Heart left ventricle (tissue), 16 donors: ENCODE measurements at regions not wholly inside any gene's neighbourhood (a gene's known extent, or its start where the extent isn't known, plus 50 kb on each side); places are given as distances from the start of the nearest gene placed in this dataset.

Experiments
- ATAC-seq, 4 donors: fragments of 200-7000 bp; cut with Tn5 transposase; one replicate each; pipeline ENCODE4 v1.9.1; 2020 to 2022; ENCODE audit warnings: moderate library complexity in 4 of 4, mild to moderate bottlenecking in 3 of 4, moderate number of reproducible peaks in 1 of 4
- DNase-seq, 5 donors: peaks; one replicate each; pipeline ENCODE4 v3.0.0-alpha.2; 2020
- H3K27ac ChIP-seq, 12 donors: fragments of 200-600 bp; sonication (generic) in 4 of 12; one replicate each; pipeline versions ENCODE4 v1.5.0 to v1.8.0; 2016 to 2022; ENCODE audit warnings: mild to moderate bottlenecking in 2 of 12
- H3K27me3 ChIP-seq, 9 donors: fragments of 200-600 bp; sonication (generic) in 2 of 9; one replicate each; pipeline versions ENCODE4 v1.5.1 to v1.8.0; 2016 to 2022; ENCODE audit warnings: mild to moderate bottlenecking in 3 of 9
- H3K36me3 ChIP-seq, 9 donors: fragments of 200-600 bp; sonication (generic) in 2 of 9; one replicate each; pipeline versions ENCODE4 v1.5.0 to v1.8.0; 2018 to 2022; ENCODE audit warnings: mild to moderate bottlenecking in 2 of 9
- H3K4me1 ChIP-seq, 12 donors: fragments of 200-600 bp; sonication (generic) in 4 of 12; one replicate each; pipeline versions ENCODE4 v1.5.0 to v1.8.0; 2016 to 2022; ENCODE audit warnings: mild to moderate bottlenecking in 3 of 12
- H3K4me3 ChIP-seq, 12 donors: fragments of 200-600 bp; sonication (generic) in 4 of 12; one replicate each; pipeline versions ENCODE4 v1.5.0 to v1.8.0; 2017 to 2022; ENCODE audit warnings: mild to moderate bottlenecking in 9 of 12, moderate library complexity in 4 of 12
- H3K9me3 ChIP-seq, 12 donors: fragments of 200-600 bp; sonication (generic) in 4 of 12; one replicate each; pipeline versions ENCODE4 v1.5.0 to v1.8.0; 2016 to 2022; ENCODE audit warnings: mild to moderate bottlenecking in 1 of 12
- CTCF ChIP-seq, 12 donors: fragments of 200-600 bp; sonication (generic) in 4 of 12; IDR thresholded peaks; one replicate each; pipeline versions ENCODE4 v1.5.0 to v1.8.0; 2018 to 2022; ENCODE audit warnings: antibody characterized with exemption in 12 of 12, mild to moderate bottlenecking in 5 of 12
- POLR2A ChIP-seq, 2 donors: fragments of 450-650 bp; IDR thresholded peaks; one replicate each; pipeline ENCODE4 v1.6.1; 2017; ENCODE audit warnings: antibody characterized with exemption in 2 of 2, mild to moderate bottlenecking in 2 of 2, moderate library complexity in 2 of 2
- WGBS, 4 donors: extraction: QIAGEN DNeasy Blood & Tissue Kit in 2 of 4; methylation state at CpG; one replicate each; pipeline versions ENCODE4 v1.1.5 to v1.1.7; 2013 to 2018; 5-methylcytosine and 5-hydroxymethylcytosine counted together
- intact Hi-C, 10 donors: fragments of 100-400 bp; cut with DNase I; formaldehyde crosslinking; loops; one replicate each; pipeline versions ENCODE4 v1.11.1 to v1.14.2; 2022
- donor health status: ischemic (EF 13 %, LVEDD 7.1; RV severe dilation, severe dysfunction).
- donor health status: healthy with polysubstance abuse.
- donor health status: DM: no; HTN: yes; CAD: no.
- donor health status: DM: no; HTN: no; CAD: no.
- donor health status: ischemic (EF 25% LVEDD 6.9; RV normal size, moderate dysfunction).
- donor health status: ischemic (EF 25% LVEDD 5.7; RV mildly dilated, moderate dysfunction).
- donor health status: healthy.
- donor health status: DM: yes; HTN: yes; CAD: no.
- donor health status: ischemic (EF 35%, LVEDD 5.7; RV mildly dilated, moderate dysfunction).
- donor health status: nonischemic (EF 11% LVEDD 7.7; RV severe dilation, severe dysfunction).
- donor health status: DM: yes; HTN: yes; CAD: no.
- donor health status: PGD.
- donor health status: ischemic (EF 29% LVEDD 5.4; RV normal size, mild dysfunction).
- donor health status: nonischemic (EF 23%, LVEDD 6.1; RV moderate dilation, normal function).

GRCh38 chr6:11332463-11332862, 100.0 kb upstream of the NEDD9 start:
- no peak for DNase-seq
- intact Hi-C loops, result no loop called here
- no peak overlapping the region for H3K4me3 ChIP-seq
- H3K27ac ChIP-seq, result no peak overlapping the region
- no peaks in the 10 kb centered on the region for H3K27me3 ChIP-seq
- no peak for TF ChIP-seq CTCF (IDR thresholded peaks at IDR 0.05)
- TF ChIP-seq POLR2A (IDR thresholded peaks at IDR 0.05), result no peak
- H3K9me3 ChIP-seq, result no peaks in the 10 kb centered on the region
- 93 to 96% (median 94%) methylated on average over 7 of the region's 7 CpGs for WGBS, 4 donors
- no peak for ATAC-seq
- H3K4me1 ChIP-seq, result peaks cover 0 to 24% (median 0%) of the 10 kb centered on the region in 12 donors
- H3K36me3 ChIP-seq, result no peaks in the 10 kb centered on the region

GRCh38 chr6:11331111-11331510, 98.6 kb upstream of the NEDD9 start:
- ATAC-seq (no peak), DNase-seq (no peak)
- intact Hi-C loops, result no loop called here
- peak overlapping the region in 1 of 12 donors; percentile 43 for H3K27ac ChIP-seq
- TF ChIP-seq POLR2A (IDR thresholded peaks at IDR 0.05), result no peak
- H3K36me3 ChIP-seq, result no peaks in the 10 kb centered on the region
- peaks cover 0 to 24% (median 0%) of the 10 kb centered on the region in 12 donors for H3K4me1 ChIP-seq
- H3K9me3 ChIP-seq, result no peaks in the 10 kb centered on the region
- H3K4me3 ChIP-seq, result no peak overlapping the region
- H3K27me3 ChIP-seq, result no peaks in the 10 kb centered on the region
- WGBS, 4 donors, result 65 to 73% (median 68%) methylated on average over 5 of the region's 5 CpGs

GRCh38 chr6:11330413-11330760, 97.9 kb upstream of the NEDD9 start:
- Histone ChIP-seq H3K27me3 (no peaks in the 10 kb centered on the region), H3K9me3 (no peaks in the 10 kb centered on the region), H3K4me1 (peaks cover 0 to 24% (median 0%) of the 10 kb centered on the region in 12 donors), H3K4me3 (no peak overlapping the region), H3K36me3 (no peaks in the 10 kb centered on the region), H3K27ac (peak overlapping the region in 1 of 12 donors; percentile 43)
- WGBS, 4 donors, result 54 to 60% (median 56%) methylated on average over 3 of the region's 3 CpGs
- DNase-seq (no peak), ATAC-seq (peak in 3 of 4 donors; percentile 38 to 68 (median 54))
- no peak for TF ChIP-seq POLR2A (IDR thresholded peaks at IDR 0.05)
- no peak for TF ChIP-seq CTCF (IDR thresholded peaks at IDR 0.05)
- intact Hi-C loops, result no loop called here

GRCh38 chr6:11329726-11330412, 97.4 kb upstream of the NEDD9 start:
- peak overlapping the region in 1 of 12 donors; percentile 43 for H3K27ac ChIP-seq
- intact Hi-C loops, result loop anchor here in 1 of 10 donors (5.0 kb wide), 1 partner anchor 152 kb away; no protein-coding TSS in a partner anchor
- no peak for TF ChIP-seq CTCF (IDR thresholded peaks at IDR 0.05)
- no peak for TF ChIP-seq POLR2A (IDR thresholded peaks at IDR 0.05)
- no peak overlapping the region for H3K4me3 ChIP-seq
- DNase-seq (no peak), ATAC-seq (no peak)
- no peaks in the 10 kb centered on the region for H3K9me3 ChIP-seq
- peaks cover 0 to 26% (median 0%) of the 10 kb centered on the region in 12 donors for H3K4me1 ChIP-seq
- H3K36me3 ChIP-seq, result no peaks in the 10 kb centered on the region
- no peaks in the 10 kb centered on the region for H3K27me3 ChIP-seq
- WGBS, 4 donors, result 76 to 78% (median 77%) methylated on average over 10 of the region's 10 CpGs
